Lower lobe of right lung (tissue), 2 donors: ENCODE measurements at regions not wholly inside any gene's neighbourhood (a gene's known extent, or its start where the extent isn't known, plus 50 kb on each side); places are given as distances from the start of the nearest gene placed in this dataset.

Experiments used
- ATAC-seq, 2 donors: fragments of 200-7000 bp; cut with Tn5 transposase; one replicate each; pipeline ENCODE4 v1.9.1; 2020 to 2022; ENCODE audit warnings: mild to moderate bottlenecking in 2 of 2, moderate library complexity in 2 of 2
- DNase-seq: peaks from one replicate; pipeline ENCODE4 v3.0.0-alpha.2; 2020
- H3K27ac ChIP-seq: fragments of 200-600 bp; one replicate; pipeline ENCODE4 v1.8.0; 2022
- H3K27me3 ChIP-seq: fragments of 200-600 bp; one replicate; pipeline ENCODE4 v1.8.0; 2022; ENCODE audit warnings: low read depth
- H3K36me3 ChIP-seq: fragments of 200-600 bp; one replicate; pipeline ENCODE4 v1.8.0; 2022; ENCODE audit warnings: mild to moderate bottlenecking
- H3K4me1 ChIP-seq: fragments of 200-600 bp; one replicate; pipeline ENCODE4 v1.8.0; 2022
- H3K4me3 ChIP-seq: fragments of 200-600 bp; one replicate; pipeline ENCODE4 v1.8.0; 2022; ENCODE audit warnings: mild to moderate bottlenecking
- H3K9me3 ChIP-seq: fragments of 200-600 bp; one replicate; pipeline ENCODE4 v1.8.0; 2022
- intact Hi-C: fragments of 100-400 bp; cut with DNase I; formaldehyde crosslinking; loops from one replicate; pipeline ENCODE4 v1.11.0; 2022
- TF ChIP-seq, protein P1 (sequence below): fragments of 200-600 bp; IDR thresholded peaks from one replicate; pipeline ENCODE4 v1.8.0; 2022; ENCODE audit warnings: antibody characterized with exemption, mild to moderate bottlenecking
- donor health status: DM: no; HTN: yes; CAD: no; lungs with severe emphysema.

GRCh38 chr4:189090174-189090814, 850.4 kb upstream of the FRG1 start:
- DNase-seq: no peak
- TF ChIP-seq, protein P1, sequence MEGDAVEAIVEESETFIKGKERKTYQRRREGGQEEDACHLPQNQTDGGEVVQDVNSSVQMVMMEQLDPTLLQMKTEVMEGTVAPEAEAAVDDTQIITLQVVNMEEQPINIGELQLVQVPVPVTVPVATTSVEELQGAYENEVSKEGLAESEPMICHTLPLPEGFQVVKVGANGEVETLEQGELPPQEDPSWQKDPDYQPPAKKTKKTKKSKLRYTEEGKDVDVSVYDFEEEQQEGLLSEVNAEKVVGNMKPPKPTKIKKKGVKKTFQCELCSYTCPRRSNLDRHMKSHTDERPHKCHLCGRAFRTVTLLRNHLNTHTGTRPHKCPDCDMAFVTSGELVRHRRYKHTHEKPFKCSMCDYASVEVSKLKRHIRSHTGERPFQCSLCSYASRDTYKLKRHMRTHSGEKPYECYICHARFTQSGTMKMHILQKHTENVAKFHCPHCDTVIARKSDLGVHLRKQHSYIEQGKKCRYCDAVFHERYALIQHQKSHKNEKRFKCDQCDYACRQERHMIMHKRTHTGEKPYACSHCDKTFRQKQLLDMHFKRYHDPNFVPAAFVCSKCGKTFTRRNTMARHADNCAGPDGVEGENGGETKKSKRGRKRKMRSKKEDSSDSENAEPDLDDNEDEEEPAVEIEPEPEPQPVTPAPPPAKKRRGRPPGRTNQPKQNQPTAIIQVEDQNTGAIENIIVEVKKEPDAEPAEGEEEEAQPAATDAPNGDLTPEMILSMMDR: peak; percentile 22
- Histone ChIP-seq H3K36me3 (no peaks in the 10 kb centered on the region), H3K4me1 (no peaks in the 10 kb centered on the region), H3K27ac (no peak overlapping the region), H3K27me3 (no peaks in the 10 kb centered on the region), H3K9me3 (no peaks in the 10 kb centered on the region), H3K4me3 (no peak overlapping the region)
- ATAC-seq: no peak
- intact Hi-C loops: no loop called here

GRCh38 chr4:189092581-189092980, 848.1 kb upstream of the FRG1 start:
- TF ChIP-seq, protein P1: no peak
- H3K27me3 ChIP-seq: no peaks in the 10 kb centered on the region
- no peak overlapping the region for H3K27ac ChIP-seq
- no peak for DNase-seq
- intact Hi-C loops: no loop called here
- no peaks in the 10 kb centered on the region for H3K9me3 ChIP-seq
- no peaks in the 10 kb centered on the region for H3K36me3 ChIP-seq
- no peaks in the 10 kb centered on the region for H3K4me1 ChIP-seq
- no peak overlapping the region for H3K4me3 ChIP-seq
- ATAC-seq: no peak

GRCh38 chr4:189096108-189096507, 844.6 kb upstream of the FRG1 start:
- intact Hi-C loops: no loop called here
- Histone ChIP-seq H3K4me3 (no peak overlapping the region), H3K27ac (no peak overlapping the region), H3K36me3 (no peaks in the 10 kb centered on the region), H3K4me1 (no peaks in the 10 kb centered on the region), H3K9me3 (no peaks in the 10 kb centered on the region), H3K27me3 (no peaks in the 10 kb centered on the region)
- ATAC-seq (peak in 1 of 2 donors; percentile 32), DNase-seq (no peak)
- TF ChIP-seq, protein P1: no peak

GRCh38 chr4:189096717-189097116, 844.0 kb upstream of the FRG1 start:
- intact Hi-C loops: no loop called here
- H3K9me3 ChIP-seq: no peaks in the 10 kb centered on the region
- no peaks in the 10 kb centered on the region for H3K27me3 ChIP-seq
- H3K36me3 ChIP-seq: no peaks in the 10 kb centered on the region
- no peak overlapping the region for H3K27ac ChIP-seq
- H3K4me3 ChIP-seq: no peak overlapping the region
- ATAC-seq (no peak), DNase-seq (no peak)
- TF ChIP-seq, protein P1: no peak
- no peaks in the 10 kb centered on the region for H3K4me1 ChIP-seq

- H3K4me1 ChIP-seq: no peaks in the 10 kb centered on the region
- H3K36me3 ChIP-seq: no peaks in the 10 kb centered on the region
- no peak overlapping the region for H3K27ac ChIP-seq
- intact Hi-C loops: no loop called here
- DNase-seq (no peak), ATAC-seq (no peak)
- TF ChIP-seq, protein P1: no peak
- H3K9me3 ChIP-seq: no peaks in the 10 kb centered on the region
- H3K4me3 ChIP-seq: no peak overlapping the region
- no peaks in the 10 kb centered on the region for H3K27me3 ChIP-seq
Observed at GRCh38 chr4:189098932-189099696, 841.6 kb upstream of the FRG1 start.
